Small intestine (tissue), 7 donors: ENCODE measurements at regions not wholly inside any gene's neighbourhood (a gene's known extent, or its start where the extent isn't known, plus 50 kb on each side); places are given as distances from the start of the nearest gene placed in this dataset.

Source experiments
- DNase-seq, 2 donors: peaks; one replicate each; pipeline versions ENCODE4 v3.0.0 to v3.0.0-alpha.2; 2013
- FAIRE-seq: peaks from 2 replicates; lab custom pipeline; 2012; peaks lifted over from hg19 to GRCh38; lab: Jason Lieb, UNC
- H3K27ac ChIP-seq, 3 donors: one replicate each; pipeline ENCODE4 v1.5.1; 2013; ENCODE audit warnings: low read length in 2 of 3, mild to moderate bottlenecking in 2 of 3, control low read depth in 1 of 3, inconsistent platforms in 1 of 3, low read depth in 1 of 3, moderate library complexity in 1 of 3
- H3K27me3 ChIP-seq, 3 donors: one replicate each; pipeline ENCODE4 v1.6.1; 2013; ENCODE audit warnings: low read length in 3 of 3, inconsistent platforms in 1 of 3; ENCODE audit not compliant: control insufficient read depth in 3 of 3, insufficient read depth in 3 of 3
- H3K36me3 ChIP-seq, 3 donors: one replicate each; pipeline ENCODE4 v1.6.1; 2013; ENCODE audit warnings: low read length in 3 of 3, inconsistent platforms in 1 of 3, low read depth in 1 of 3, mild to moderate bottlenecking in 1 of 3, moderate library complexity in 1 of 3; ENCODE audit not compliant: control insufficient read depth in 3 of 3, insufficient read depth in 2 of 3
- H3K4me1 ChIP-seq, 3 donors: one replicate each; pipeline ENCODE4 v1.6.1; 2013; ENCODE audit warnings: low read length in 2 of 3, inconsistent platforms in 1 of 3, low read depth in 1 of 3, mild to moderate bottlenecking in 1 of 3, moderate library complexity in 1 of 3; ENCODE audit not compliant: control insufficient read depth in 3 of 3, insufficient read depth in 2 of 3
- H3K4me3 ChIP-seq, 3 donors: one replicate each; pipeline ENCODE4 v1.5.1; 2013; ENCODE audit warnings: low read length in 3 of 3, control low read depth in 1 of 3, inconsistent platforms in 1 of 3, low read depth in 1 of 3, mild to moderate bottlenecking in 1 of 3, moderate library complexity in 1 of 3
- H3K9me3 ChIP-seq, 2 donors: one replicate each; pipeline ENCODE4 v1.6.1; 2013; ENCODE audit warnings: low read depth in 1 of 2, low read length in 1 of 2; ENCODE audit not compliant: control insufficient read depth in 2 of 2, insufficient read depth in 1 of 2
- WGBS, 3 donors: extraction: QIAGEN DNeasy Blood & Tissue Kit; methylation state at CpG; one replicate each; pipeline ENCODE4 v1.1.7; 2013; 5-methylcytosine and 5-hydroxymethylcytosine counted together
- donor health status: healthy with polysubstance abuse.
- donor health status: control.
- donor health status: control.
- donor health status: Bipolar disorder and iron deficiency.
- donor health status: healthy.

- DNase-seq (no peak), FAIRE-seq (no peak)
- WGBS, 3 donors = 62 to 82% (median 74%) methylated on average over 3 of the region's 3 CpGs
These were observed 160.8 kb downstream of the FTCDNL1 start for GRCh38 chr2:199690225-199690624.

GRCh38 chr2:199685669-199686068 lies 165.3 kb downstream of the FTCDNL1 start:
- H3K4me1 ChIP-seq = no peaks in the 10 kb centered on the region
- FAIRE-seq = no peak
- no peak overlapping the region for H3K4me3 ChIP-seq
- H3K9me3 ChIP-seq = no peaks in the 10 kb centered on the region
- H3K27ac ChIP-seq = no peak overlapping the region
- H3K27me3 ChIP-seq = no peaks in the 10 kb centered on the region
- H3K36me3 ChIP-seq = no peaks in the 10 kb centered on the region
- DNase-seq = no peak

More at GRCh38 chr2:199690225-199690624, 160.8 kb downstream of the FTCDNL1 start:
- Histone ChIP-seq H3K4me1 (no peaks in the 10 kb centered on the region), H3K9me3 (no peaks in the 10 kb centered on the region), H3K4me3 (no peak overlapping the region), H3K27ac (no peak overlapping the region), H3K27me3 (no peaks in the 10 kb centered on the region), H3K36me3 (no peaks in the 10 kb centered on the region)

DNA sequence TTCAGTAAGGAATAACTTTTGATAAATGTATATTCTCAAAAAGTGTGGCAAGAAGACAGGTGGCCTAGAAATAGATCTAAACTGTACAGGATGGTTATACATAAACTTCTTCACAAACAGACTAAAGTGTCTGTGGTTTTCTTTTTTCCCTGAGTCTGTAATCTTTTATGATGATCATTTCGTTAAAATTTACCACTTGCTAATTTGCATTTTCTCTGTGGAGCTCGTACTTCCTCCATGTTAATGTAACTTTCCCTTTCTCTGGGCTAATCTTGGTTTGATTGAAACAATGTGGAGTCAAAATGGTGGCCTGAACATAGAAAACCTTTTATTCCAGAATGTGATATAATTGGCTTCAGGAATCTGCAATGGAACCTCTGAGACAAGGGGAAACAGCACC lies 166.2 kb downstream of the FTCDNL1 start:
- Histone ChIP-seq H3K4me1 (no peaks in the 10 kb centered on the region), H3K36me3 (no peaks in the 10 kb centered on the region), H3K4me3 (no peak overlapping the region), H3K9me3 (no peaks in the 10 kb centered on the region), H3K27me3 (no peaks in the 10 kb centered on the region), H3K27ac (no peak overlapping the region)
- no peak for DNase-seq
- 23 to 48% (median 23%) methylated on average over 2 of the region's 2 CpGs for WGBS, 3 donors
- FAIRE-seq = no peak

DNA sequence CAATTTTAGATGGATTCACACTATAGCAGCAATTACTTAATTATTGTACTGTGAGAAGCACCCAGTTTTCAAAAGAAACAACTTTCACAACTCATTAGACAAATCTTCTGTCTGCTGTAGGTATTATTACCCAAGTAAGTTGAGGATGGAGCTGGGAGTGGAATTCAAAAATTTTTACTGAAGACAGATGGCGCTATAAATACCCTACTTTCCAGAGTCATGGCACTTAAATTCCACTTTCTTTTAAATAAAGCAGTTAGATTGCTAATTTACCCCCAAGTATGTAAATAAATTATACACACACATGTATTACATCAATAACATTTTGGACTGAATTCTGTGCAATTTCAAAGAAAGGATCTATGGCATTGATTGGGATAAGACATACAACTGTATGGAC lies 166.8 kb downstream of the FTCDNL1 start:
- Histone ChIP-seq H3K27me3 (no peaks in the 10 kb centered on the region), H3K36me3 (no peaks in the 10 kb centered on the region), H3K4me1 (no peaks in the 10 kb centered on the region), H3K9me3 (no peaks in the 10 kb centered on the region), H3K27ac (no peak overlapping the region), H3K4me3 (no peak overlapping the region)
- 61 to 77% (median 70%) methylated on average over 1 of the region's 1 CpG for WGBS, 3 donors
- DNase-seq (no peak), FAIRE-seq (no peak)

DNA sequence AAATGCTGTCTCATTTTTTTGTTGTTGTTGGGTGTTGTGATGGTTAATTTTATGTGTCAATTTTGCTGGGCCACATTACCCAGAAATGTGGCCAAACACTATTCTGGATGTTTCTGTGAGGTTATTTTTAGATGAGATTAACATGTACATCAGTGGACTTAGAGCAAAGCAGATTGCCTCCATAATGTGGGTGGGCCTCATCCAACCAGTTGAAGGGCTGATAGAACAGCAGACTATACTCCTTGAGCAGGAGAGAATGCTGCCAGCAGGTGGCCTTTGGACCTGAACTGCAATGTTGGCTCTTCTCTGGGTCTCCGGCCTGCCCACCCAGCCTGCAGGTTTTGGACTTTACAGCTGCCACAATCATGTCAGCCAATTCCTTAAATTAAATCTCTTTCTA lies 169.0 kb downstream of the FTCDNL1 start:
- Histone ChIP-seq H3K27ac (no peak overlapping the region), H3K4me3 (no peak overlapping the region), H3K4me1 (no peaks in the 10 kb centered on the region), H3K9me3 (no peaks in the 10 kb centered on the region), H3K36me3 (no peaks in the 10 kb centered on the region), H3K27me3 (no peaks in the 10 kb centered on the region)
- 35 to 75% (median 41%) methylated on average over 1 of the region's 1 CpG for WGBS, 3 donors
- DNase-seq (no peak), FAIRE-seq (no peak)

DNA sequence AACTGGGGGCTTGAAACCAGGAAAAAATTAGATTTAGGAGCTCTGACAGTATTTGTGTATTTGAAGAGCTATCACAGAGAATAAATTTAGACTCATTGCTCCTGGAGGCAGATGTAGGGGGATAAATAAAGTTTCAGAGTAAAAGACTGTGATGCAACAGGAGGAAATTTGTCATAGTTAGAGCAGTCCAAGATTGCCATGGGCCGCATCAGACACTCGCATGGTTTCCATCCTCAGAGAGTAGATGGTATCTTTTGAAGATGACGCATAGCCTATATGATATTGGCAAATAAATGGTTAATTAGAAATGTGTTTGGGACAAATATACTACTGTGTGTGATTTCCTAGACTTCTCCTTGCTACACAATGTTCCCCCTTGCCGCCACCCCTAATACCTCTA lies 170.5 kb downstream of the FTCDNL1 start:
- Histone ChIP-seq H3K9me3 (no peaks in the 10 kb centered on the region), H3K4me1 (no peaks in the 10 kb centered on the region), H3K27ac (no peak overlapping the region), H3K27me3 (no peaks in the 10 kb centered on the region), H3K4me3 (no peak overlapping the region), H3K36me3 (no peaks in the 10 kb centered on the region)
- 89 to 95% (median 93%) methylated on average over 4 of the region's 4 CpGs for WGBS, 3 donors
- DNase-seq = no peak
- no peak for FAIRE-seq

GRCh38 chr2:199679883-199680282 lies 171.1 kb downstream of the FTCDNL1 start:
- H3K4me3 ChIP-seq = no peak overlapping the region
- no peaks in the 10 kb centered on the region for H3K27me3 ChIP-seq
- H3K27ac ChIP-seq = no peak overlapping the region
- no peaks in the 10 kb centered on the region for H3K9me3 ChIP-seq
- FAIRE-seq (no peak), DNase-seq (no peak)
- no peaks in the 10 kb centered on the region for H3K4me1 ChIP-seq
- WGBS, 3 donors = 86 to 97% (median 90%) methylated on average over 1 of the region's 1 CpG
- H3K36me3 ChIP-seq = no peaks in the 10 kb centered on the region

DNA sequence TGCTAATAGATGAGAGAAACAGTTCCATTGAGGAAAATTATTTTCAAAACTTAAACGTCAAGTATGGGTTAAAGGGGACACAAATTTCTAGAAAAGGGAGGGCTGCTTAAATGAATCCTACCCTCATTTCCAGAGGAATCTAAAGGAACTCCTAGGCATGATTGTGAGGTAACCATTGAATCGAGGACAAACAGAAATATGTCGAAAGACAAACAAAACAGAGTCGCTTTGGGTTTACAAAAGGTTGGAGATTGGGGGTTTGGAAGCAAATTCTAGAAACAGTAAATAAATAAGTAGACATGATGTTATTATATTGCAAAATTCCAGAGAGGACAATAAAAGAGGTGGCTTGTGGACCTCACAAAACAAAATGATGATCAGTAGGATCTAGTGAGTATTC lies 173.1 kb downstream of the FTCDNL1 start:
- FAIRE-seq (no peak), DNase-seq (no peak)
- Histone ChIP-seq H3K4me1 (no peaks in the 10 kb centered on the region), H3K9me3 (no peaks in the 10 kb centered on the region), H3K27me3 (no peaks in the 10 kb centered on the region), H3K36me3 (no peaks in the 10 kb centered on the region), H3K4me3 (no peak overlapping the region), H3K27ac (no peak overlapping the region)
- 63 to 78% (median 74%) methylated on average over 4 of the region's 4 CpGs for WGBS, 3 donors

DNA sequence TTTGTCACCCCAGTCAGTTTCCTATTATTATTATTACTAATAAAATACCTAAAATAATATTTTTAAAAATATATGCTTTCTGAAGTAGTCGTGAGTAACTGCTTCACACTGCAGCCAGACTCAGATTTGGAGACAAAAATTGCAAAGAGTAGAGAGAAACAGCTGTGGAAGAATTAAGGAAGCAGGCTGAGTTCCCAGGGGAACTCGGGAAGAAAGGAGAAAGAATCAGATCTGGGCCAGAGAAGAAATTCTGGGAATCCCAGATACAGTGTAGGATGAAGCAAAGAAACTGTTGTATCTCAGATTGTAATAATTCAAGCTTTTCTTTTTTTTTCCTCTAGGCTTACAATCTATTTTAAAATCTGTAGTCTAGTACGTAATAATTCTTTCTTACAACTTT lies 182.3 kb downstream of the FTCDNL1 start:
- DNase-seq (no peak), FAIRE-seq (no peak)
- 57 to 70% (median 59%) methylated on average over 3 of the region's 3 CpGs for WGBS, 3 donors

More for the DNA sequence above, 182.3 kb downstream of the FTCDNL1 start:
- H3K27ac ChIP-seq = no peak overlapping the region
- H3K4me3 ChIP-seq = no peak overlapping the region
- no peaks in the 10 kb centered on the region for H3K27me3 ChIP-seq
- no peaks in the 10 kb centered on the region for H3K9me3 ChIP-seq
- no peaks in the 10 kb centered on the region for H3K36me3 ChIP-seq
- H3K4me1 ChIP-seq = no peaks in the 10 kb centered on the region
